ENCODE measurements at regions not wholly inside any gene's neighbourhood (a gene's known extent, or its start where the extent isn't known, plus 50 kb on each side); places are given as distances from the start of the nearest gene placed in this dataset.

DNA sequence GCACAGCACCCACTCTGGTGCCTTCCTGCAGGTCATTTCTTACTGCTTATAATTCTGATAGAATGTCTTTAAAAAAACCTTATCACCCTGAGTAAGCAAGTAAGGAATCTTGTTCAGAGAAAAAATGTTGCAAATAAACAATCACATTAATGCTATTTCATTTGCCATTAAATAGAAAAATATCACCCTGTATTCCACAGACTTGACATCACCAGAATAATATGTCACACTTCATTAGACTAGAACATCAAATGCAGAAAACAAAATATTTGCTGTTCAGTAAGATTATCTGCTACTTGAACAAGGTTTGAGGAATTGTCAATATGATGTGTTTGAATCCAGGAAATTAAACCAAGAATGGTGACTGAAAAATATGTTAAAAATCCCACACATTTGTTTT lies 236.6 kb upstream of the MMADHC start:
- Histone ChIP-seq H3K4me3 (ENCODE audit: low read depth, low read length) (no peak overlapping the region), H3K27me3 (ENCODE audit: insufficient read depth, low read length) (no peaks in the 10 kb centered on the region), H3K36me3 (ENCODE audit: insufficient read depth, low read length) (no peaks in the 10 kb centered on the region), H3K4me1 (ENCODE audit: control insufficient read depth, insufficient read depth, low read length, unreplicated experiment) (peaks cover 7% of the 10 kb centered on the region), H3K79me2 (ENCODE audit: control insufficient read depth, insufficient read depth, low read length, unreplicated experiment) (no peaks in the 10 kb centered on the region), H3K27ac (ENCODE audit: low read depth, low read length) (no peak overlapping the region), H2AFZ (ENCODE audit: low read length, unreplicated experiment) (no peak overlapping the region)

DNA sequence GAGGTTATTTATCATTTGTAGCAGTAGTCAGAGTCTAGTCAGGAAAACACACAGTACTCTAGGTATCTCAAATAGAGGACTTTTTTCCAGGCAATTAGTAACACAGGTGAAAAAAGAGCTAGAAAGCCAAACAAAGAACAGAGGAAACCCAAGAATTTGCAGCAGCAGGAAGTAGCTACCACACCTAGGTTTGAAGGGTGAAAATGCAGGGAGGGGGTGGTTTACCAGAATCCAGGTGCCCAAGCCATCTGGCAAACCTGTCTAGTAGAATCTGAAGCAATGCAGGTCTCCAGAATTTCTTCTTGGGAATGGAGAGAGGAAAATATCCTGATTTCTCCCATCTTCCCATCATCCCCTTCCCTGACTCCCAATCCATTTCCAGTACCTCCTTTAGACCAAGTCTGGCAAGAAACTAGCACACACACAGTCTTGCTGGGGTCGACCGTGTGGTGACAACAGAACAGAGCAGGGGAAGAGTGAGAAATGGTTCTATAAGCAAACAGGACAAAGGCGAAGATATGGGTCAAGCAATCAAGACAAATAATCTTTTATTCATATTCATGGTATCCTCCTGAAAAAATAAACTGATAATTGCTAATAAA lies 231.9 kb upstream of the MMADHC start:
- Histone ChIP-seq H3K79me2 (ENCODE audit: control insufficient read depth, insufficient read depth, low read length, unreplicated experiment) (no peaks in the 10 kb centered on the region), H3K27ac (ENCODE audit: low read depth, low read length) (no peak overlapping the region), H3K36me3 (ENCODE audit: insufficient read depth, low read length) (no peaks in the 10 kb centered on the region), H3K4me1 (ENCODE audit: control insufficient read depth, insufficient read depth, low read length, unreplicated experiment) (no peaks in the 10 kb centered on the region), H2AFZ (ENCODE audit: low read length, unreplicated experiment) (no peak overlapping the region), H3K27me3 (ENCODE audit: insufficient read depth, low read length) (no peaks in the 10 kb centered on the region), H3K4me3 (ENCODE audit: low read depth, low read length) (no peak overlapping the region)

DNA sequence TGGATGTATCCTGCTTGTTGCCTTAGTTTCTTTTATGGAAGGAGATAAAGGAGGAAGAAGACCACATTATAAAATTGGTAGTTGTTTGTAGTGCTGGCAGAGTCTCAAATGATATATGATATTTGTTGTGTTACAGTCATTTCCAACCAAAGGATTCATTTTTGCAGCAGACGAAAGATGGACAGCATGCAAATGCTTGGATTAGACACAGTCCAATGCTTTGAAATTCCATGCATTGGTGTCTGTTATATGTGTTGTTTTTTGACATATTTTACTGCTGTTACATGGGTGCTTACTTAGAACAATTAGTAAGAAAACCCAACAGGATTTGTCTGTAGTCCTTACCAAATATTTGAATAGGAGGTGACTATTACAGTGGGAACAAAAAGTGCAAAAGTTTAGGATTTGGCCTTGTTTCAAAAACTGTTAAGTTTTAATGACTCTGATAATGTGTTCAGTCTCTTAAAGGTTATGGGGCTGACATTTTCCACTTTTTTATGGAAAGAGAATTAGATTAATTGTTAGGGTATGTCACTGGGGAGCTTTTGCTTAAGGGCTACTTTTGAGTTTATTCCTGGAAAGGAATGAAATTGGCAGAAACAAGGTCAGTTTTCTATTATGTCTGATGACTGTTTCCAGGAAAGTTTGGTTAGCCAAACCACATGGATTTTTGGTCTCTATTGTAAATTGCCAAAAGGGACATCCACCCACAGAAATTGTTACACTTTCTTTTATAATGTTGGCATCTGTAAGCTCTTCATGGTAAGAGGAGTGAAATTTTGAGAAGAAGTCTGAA lies 229.4 kb upstream of the MMADHC start:
- Histone ChIP-seq H2AFZ (ENCODE audit: low read length, unreplicated experiment) (no peak overlapping the region), H3K4me1 (ENCODE audit: control insufficient read depth, insufficient read depth, low read length, unreplicated experiment) (no peaks in the 10 kb centered on the region), H3K79me2 (ENCODE audit: control insufficient read depth, insufficient read depth, low read length, unreplicated experiment) (no peaks in the 10 kb centered on the region), H3K4me3 (ENCODE audit: low read depth, low read length) (no peak overlapping the region), H3K36me3 (ENCODE audit: insufficient read depth, low read length) (no peaks in the 10 kb centered on the region), H3K27me3 (ENCODE audit: insufficient read depth, low read length) (no peaks in the 10 kb centered on the region), H3K27ac (ENCODE audit: low read depth, low read length) (no peak overlapping the region)

DNA sequence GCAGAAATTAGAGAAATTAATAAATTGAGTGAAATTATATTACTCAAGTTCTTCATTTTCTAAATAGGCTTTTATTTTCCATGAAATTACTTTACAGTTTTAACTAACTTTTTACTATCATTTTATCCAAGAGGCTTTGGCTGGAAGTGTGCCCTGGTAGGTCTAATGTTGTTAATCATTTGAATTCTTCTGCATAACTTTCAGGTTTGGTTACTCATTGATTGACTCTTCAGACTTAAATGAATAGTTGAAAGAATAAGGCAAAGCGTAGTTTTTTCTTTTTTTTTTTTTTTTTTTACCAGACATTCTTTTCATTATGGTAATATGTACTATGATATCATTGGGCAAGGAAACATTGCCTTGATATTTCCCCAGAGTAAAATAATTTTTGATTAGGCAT lies 228.4 kb upstream of the MMADHC start:
- no peak overlapping the region for H2AFZ ChIP-seq (ENCODE audit: low read length, unreplicated experiment)
- no peaks in the 10 kb centered on the region for H3K27me3 ChIP-seq (ENCODE audit: insufficient read depth, low read length)
- H3K79me2 ChIP-seq (ENCODE audit: control insufficient read depth, insufficient read depth, low read length, unreplicated experiment) = no peaks in the 10 kb centered on the region
- H3K36me3 ChIP-seq (ENCODE audit: insufficient read depth, low read length) = no peaks in the 10 kb centered on the region
- no peaks in the 10 kb centered on the region for H3K4me1 ChIP-seq (ENCODE audit: control insufficient read depth, insufficient read depth, low read length, unreplicated experiment)
- H3K27ac ChIP-seq (ENCODE audit: low read depth, low read length) = no peak overlapping the region
- H3K4me3 ChIP-seq (ENCODE audit: low read depth, low read length) = no peak overlapping the region

DNA sequence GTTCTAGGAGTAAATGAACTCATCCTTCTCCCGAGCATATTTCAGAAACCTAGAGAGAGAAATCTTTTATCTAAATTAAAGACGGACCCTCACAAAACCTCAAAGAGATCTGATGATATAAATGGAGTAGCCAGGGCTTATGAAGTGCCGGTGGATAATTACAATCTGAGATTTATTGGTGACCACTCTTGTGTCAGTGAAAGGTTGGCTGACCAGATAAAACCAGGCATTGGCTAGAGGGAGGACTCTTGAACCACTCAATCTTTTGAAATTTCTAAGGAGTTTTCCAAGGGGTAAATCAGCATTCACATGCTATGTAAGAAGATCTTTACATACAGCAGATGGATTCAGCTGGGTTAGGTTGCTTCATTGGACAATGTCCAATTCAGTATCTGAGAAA lies 227.3 kb upstream of the MMADHC start:
- no peak overlapping the region for H2AFZ ChIP-seq (ENCODE audit: low read length, unreplicated experiment)
- H3K36me3 ChIP-seq (ENCODE audit: insufficient read depth, low read length) = no peaks in the 10 kb centered on the region
- H3K4me1 ChIP-seq (ENCODE audit: control insufficient read depth, insufficient read depth, low read length, unreplicated experiment) = no peaks in the 10 kb centered on the region
- no peak overlapping the region for H3K4me3 ChIP-seq (ENCODE audit: low read depth, low read length)
- H3K27me3 ChIP-seq (ENCODE audit: insufficient read depth, low read length) = no peaks in the 10 kb centered on the region
- no peaks in the 10 kb centered on the region for H3K79me2 ChIP-seq (ENCODE audit: control insufficient read depth, insufficient read depth, low read length, unreplicated experiment)
- no peak overlapping the region for H3K27ac ChIP-seq (ENCODE audit: low read depth, low read length)

DNA sequence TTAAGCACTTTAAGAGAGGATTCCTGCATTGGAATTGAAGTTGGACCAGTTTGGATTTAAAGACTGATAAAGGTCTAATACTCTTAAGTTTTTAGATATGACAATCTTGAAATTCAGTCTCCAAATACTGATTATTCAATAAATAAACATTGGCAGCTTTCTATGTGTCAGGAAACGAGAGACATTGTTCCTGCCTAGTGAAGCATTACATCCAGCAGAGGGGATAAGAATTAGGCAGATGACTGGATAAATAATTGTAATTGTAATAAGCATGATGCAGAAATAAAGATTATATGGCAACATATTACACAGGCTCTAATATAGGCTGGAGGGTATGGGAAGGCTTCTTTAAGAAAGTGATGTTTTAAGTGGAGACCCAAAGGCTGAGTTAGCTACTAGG lies 226.5 kb upstream of the MMADHC start:
- Histone ChIP-seq H3K27ac (ENCODE audit: low read depth, low read length) (no peak overlapping the region), H3K4me3 (ENCODE audit: low read depth, low read length) (no peak overlapping the region), H2AFZ (ENCODE audit: low read length, unreplicated experiment) (no peak overlapping the region), H3K4me1 (ENCODE audit: control insufficient read depth, insufficient read depth, low read length, unreplicated experiment) (no peaks in the 10 kb centered on the region), H3K27me3 (ENCODE audit: insufficient read depth, low read length) (no peaks in the 10 kb centered on the region), H3K36me3 (ENCODE audit: insufficient read depth, low read length) (no peaks in the 10 kb centered on the region), H3K79me2 (ENCODE audit: control insufficient read depth, insufficient read depth, low read length, unreplicated experiment) (no peaks in the 10 kb centered on the region)

DNA sequence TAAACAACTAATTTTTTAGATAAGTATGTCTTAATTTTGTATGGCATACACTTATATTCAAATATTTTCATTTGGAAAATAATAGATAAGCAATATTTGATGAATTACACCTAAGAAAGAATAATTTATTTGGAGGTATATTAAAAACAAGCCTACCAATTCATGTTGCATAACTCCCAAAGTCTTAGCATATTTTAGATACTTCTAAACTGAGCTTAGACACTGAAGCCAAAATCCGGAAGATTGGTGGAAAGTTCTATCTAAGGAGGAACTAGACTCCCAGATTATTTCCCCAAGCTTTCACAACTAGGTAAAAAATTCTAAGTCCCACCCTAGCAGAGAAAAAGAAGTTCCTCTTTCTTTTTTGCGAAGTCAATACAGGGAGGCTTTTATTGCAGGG lies 221.0 kb upstream of the MMADHC start:
- no peaks in the 10 kb centered on the region for H3K36me3 ChIP-seq (ENCODE audit: insufficient read depth, low read length)
- H3K79me2 ChIP-seq (ENCODE audit: control insufficient read depth, insufficient read depth, low read length, unreplicated experiment) = no peaks in the 10 kb centered on the region
- no peak overlapping the region for H3K27ac ChIP-seq (ENCODE audit: low read depth, low read length)
- no peak overlapping the region for H2AFZ ChIP-seq (ENCODE audit: low read length, unreplicated experiment)
- H3K27me3 ChIP-seq (ENCODE audit: insufficient read depth, low read length) = no peaks in the 10 kb centered on the region
- H3K4me3 ChIP-seq (ENCODE audit: low read depth, low read length) = no peak overlapping the region
- no peaks in the 10 kb centered on the region for H3K4me1 ChIP-seq (ENCODE audit: control insufficient read depth, insufficient read depth, low read length, unreplicated experiment)

DNA sequence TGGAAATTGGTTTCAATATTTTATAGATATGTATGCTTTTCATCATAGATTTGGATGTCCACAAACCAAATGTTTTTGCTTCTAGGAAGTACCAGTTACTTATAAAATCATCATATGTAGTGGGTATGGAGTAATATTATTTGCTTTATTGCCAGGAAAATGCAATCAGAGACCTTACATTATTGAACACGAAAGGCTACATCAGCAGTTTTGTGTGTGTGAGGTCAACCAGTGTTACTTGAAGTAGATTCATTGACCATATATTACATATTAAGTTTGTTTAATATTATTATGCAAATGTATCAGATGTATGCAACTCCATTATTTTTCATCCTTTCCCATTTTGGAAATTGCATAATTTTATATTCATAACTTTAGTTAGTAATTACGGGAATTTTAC lies 219.1 kb upstream of the MMADHC start:
- Histone ChIP-seq H3K36me3 (ENCODE audit: insufficient read depth, low read length) (no peaks in the 10 kb centered on the region), H2AFZ (ENCODE audit: low read length, unreplicated experiment) (no peak overlapping the region), H3K79me2 (ENCODE audit: control insufficient read depth, insufficient read depth, low read length, unreplicated experiment) (no peaks in the 10 kb centered on the region)

DNA sequence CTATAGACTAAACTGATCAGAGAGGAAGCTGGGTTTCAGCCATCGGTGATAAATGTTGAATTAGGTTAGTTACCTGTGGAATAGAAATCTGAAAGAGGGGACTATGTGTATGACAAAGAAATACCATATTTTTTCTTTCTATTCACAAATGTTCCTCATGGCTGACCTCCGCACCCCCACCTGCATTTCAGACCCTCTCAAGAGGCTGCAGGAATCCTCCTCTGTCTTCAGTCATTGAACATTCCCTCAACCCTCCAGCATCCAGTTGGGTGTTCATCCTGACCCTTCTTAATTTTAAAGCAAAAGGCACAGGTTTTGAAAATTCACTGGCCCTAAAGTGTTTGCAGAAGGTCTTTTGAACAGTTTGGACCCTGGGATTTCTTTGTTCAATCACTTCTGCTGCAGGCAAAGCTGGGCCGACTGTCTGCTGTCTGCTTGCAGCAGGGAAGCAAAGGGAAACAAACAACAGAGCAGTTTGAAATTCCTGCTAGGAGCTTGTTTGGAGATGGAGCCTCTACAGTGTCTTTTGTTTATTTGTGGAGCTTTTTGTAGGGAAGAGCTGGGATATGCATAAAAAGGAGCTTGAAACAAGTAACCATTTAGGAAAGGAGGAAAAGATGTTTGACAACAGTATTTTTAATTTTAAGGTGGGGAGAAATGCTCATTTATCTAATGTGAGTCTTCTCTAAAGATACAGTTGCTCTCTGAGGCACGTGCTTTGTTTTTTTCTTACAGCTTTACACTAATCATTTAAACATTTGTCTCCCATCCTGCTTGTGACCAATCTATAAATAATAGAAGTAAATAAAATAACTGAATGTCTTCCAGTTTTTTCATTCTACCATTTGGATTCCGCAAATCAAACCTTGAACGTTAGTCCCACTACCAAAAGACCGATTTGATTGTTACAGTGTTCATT lies 213.3 kb upstream of the MMADHC start:
- no peak overlapping the region for H3K27ac ChIP-seq (ENCODE audit: low read depth, low read length)
- no peaks in the 10 kb centered on the region for H3K4me1 ChIP-seq (ENCODE audit: control insufficient read depth, insufficient read depth, low read length, unreplicated experiment)
- no peaks in the 10 kb centered on the region for H3K36me3 ChIP-seq (ENCODE audit: insufficient read depth, low read length)
- H3K4me3 ChIP-seq (ENCODE audit: low read depth, low read length) = no peak overlapping the region
- H3K27me3 ChIP-seq (ENCODE audit: insufficient read depth, low read length) = no peaks in the 10 kb centered on the region
- H3K79me2 ChIP-seq (ENCODE audit: control insufficient read depth, insufficient read depth, low read length, unreplicated experiment) = no peaks in the 10 kb centered on the region
- H2AFZ ChIP-seq (ENCODE audit: low read length, unreplicated experiment) = peak overlapping the region; percentile 23

More for the DNA sequence above, 219.1 kb upstream of the MMADHC start:
- H3K4me3 ChIP-seq (ENCODE audit: low read depth, low read length) = no peak overlapping the region
- no peak overlapping the region for H3K27ac ChIP-seq (ENCODE audit: low read depth, low read length)
- no peaks in the 10 kb centered on the region for H3K4me1 ChIP-seq (ENCODE audit: control insufficient read depth, insufficient read depth, low read length, unreplicated experiment)
- H3K27me3 ChIP-seq (ENCODE audit: insufficient read depth, low read length) = no peaks in the 10 kb centered on the region

DNA sequence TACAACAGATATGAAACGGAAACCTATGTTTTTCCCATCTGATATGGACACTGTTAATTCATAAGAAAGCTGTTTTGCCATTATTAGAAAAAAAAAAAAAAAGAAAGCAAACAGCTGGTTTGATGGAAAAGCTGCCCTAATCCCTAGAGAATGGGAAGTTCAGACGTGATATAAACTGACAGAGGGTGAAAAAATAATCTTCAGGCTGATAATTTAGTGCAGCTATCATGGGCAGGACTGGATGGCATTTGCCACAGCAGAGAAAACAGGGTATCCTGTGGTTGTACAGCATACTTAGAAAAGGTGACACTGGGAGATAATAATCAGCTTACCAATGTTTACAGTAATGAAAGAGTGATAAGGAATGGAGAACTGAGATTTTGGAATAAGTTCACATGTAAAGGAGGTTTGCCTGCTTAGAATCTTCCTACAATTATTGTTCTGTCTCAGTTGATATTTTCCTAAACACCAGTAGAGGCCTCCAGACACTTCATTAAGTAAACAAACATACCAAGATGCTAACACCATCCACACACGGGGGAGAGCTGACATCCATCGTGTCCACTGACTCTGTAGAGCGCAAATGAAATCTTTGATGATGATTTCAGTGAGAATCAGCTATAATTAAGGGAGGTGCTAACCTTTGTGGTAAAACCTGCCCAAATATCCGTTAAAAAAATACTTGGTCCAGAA lies 211.6 kb upstream of the MMADHC start:
- Histone ChIP-seq H3K4me3 (ENCODE audit: low read depth, low read length) (no peak overlapping the region), H3K27ac (ENCODE audit: low read depth, low read length) (no peak overlapping the region), H3K36me3 (ENCODE audit: insufficient read depth, low read length) (no peaks in the 10 kb centered on the region), H3K79me2 (ENCODE audit: control insufficient read depth, insufficient read depth, low read length, unreplicated experiment) (no peaks in the 10 kb centered on the region), H3K27me3 (ENCODE audit: insufficient read depth, low read length) (no peaks in the 10 kb centered on the region), H3K4me1 (ENCODE audit: control insufficient read depth, insufficient read depth, low read length, unreplicated experiment) (no peaks in the 10 kb centered on the region), H2AFZ (ENCODE audit: low read length, unreplicated experiment) (no peak overlapping the region)

All from ACC112 (cell line).